OCI-LY1 (cell line): ENCODE measurements at regions not wholly inside any gene's neighbourhood (a gene's known extent, or its start where the extent isn't known, plus 50 kb on each side); places are given as distances from the start of the nearest gene placed in this dataset.

Experiments used
- EZH2 ChIP-seq: fragments of 200-600 bp; sonication (generic), shearing (Covaris generic); IDR thresholded peaks from 2 replicates; pipeline ENCODE4 v1.8.0; 2017; ENCODE audit warnings: borderline replicate concordance, mixed run types, mild to moderate bottlenecking, antibody characterized with exemption, low read length, moderate library complexity, mixed read lengths
- TF ChIP-seq, protein P1 (sequence below): fragments of 200-600 bp; sonication (generic), shearing (Covaris generic); IDR thresholded peaks from 2 replicates; pipeline ENCODE4 v1.5.1; 2017; ENCODE audit warnings: mild to moderate bottlenecking, antibody characterized with exemption, low read length, moderate library complexity, mixed read lengths

DNA sequence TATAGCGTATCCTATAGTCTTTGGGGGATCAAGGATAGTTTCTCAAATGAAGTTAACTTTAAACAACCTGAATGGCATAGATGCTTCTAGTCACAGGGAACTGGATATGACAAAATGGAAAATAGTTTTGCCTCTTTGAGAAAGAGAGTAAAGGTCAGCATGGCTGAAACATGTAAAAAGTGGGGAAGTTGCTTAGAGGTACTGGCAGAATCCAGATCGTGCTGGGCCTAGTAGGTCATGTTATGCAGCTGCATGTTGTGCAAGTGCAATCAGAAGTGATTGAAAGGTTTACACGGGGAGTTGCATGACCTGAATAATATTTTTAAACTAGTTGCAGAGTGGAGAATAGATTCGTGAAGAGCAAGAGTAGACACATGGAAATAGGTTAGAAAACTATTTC lies 201.1 kb upstream of the HDAC9 start:
- TF ChIP-seq, protein P1, sequence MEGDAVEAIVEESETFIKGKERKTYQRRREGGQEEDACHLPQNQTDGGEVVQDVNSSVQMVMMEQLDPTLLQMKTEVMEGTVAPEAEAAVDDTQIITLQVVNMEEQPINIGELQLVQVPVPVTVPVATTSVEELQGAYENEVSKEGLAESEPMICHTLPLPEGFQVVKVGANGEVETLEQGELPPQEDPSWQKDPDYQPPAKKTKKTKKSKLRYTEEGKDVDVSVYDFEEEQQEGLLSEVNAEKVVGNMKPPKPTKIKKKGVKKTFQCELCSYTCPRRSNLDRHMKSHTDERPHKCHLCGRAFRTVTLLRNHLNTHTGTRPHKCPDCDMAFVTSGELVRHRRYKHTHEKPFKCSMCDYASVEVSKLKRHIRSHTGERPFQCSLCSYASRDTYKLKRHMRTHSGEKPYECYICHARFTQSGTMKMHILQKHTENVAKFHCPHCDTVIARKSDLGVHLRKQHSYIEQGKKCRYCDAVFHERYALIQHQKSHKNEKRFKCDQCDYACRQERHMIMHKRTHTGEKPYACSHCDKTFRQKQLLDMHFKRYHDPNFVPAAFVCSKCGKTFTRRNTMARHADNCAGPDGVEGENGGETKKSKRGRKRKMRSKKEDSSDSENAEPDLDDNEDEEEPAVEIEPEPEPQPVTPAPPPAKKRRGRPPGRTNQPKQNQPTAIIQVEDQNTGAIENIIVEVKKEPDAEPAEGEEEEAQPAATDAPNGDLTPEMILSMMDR, result no peak
- no peak for TF ChIP-seq EZH2
